ENCODE measurements at regions not wholly inside any gene's neighbourhood (a gene's known extent, or its start where the extent isn't known, plus 50 kb on each side); places are given as distances from the start of the nearest gene placed in this dataset.

GRCh38 chr5:18032744-18033143 is 398.5 kb downstream of the TAF11L14 start:
- intact Hi-C loops (cut with DNase I), result no loop called here
- WGBS, 4 donors, result 73 to 83% (median 79%) methylated on average over 4 of the region's 4 CpGs
- Histone ChIP-seq H3K4me1 (replicated peaks in 1 of 2) (no peaks in the 10 kb centered on the region), H3K4me3 (no peak overlapping the region), H3K27ac (no peak overlapping the region), H3K27me3 (no peaks in the 10 kb centered on the region), H3K36me3 (replicated peaks in 1 of 2) (no peaks in the 10 kb centered on the region), H3K9me3 (replicated peaks in 1 of 3) (no peaks in the 10 kb centered on the region)
- no peak for DNase-seq
- TF ChIP-seq POLR2A (IDR thresholded peaks at IDR 0.05), result no peak
- no peak for TF ChIP-seq CTCF (IDR thresholded peaks at IDR 0.05)

GRCh38 chr5:18036531-18036930 is 402.3 kb downstream of the TAF11L14 start:
- no peaks in the 10 kb centered on the region for H3K27me3 ChIP-seq
- H3K36me3 ChIP-seq (replicated peaks in 1 of 2), result no peaks in the 10 kb centered on the region
- no peak overlapping the region for H3K27ac ChIP-seq
- TF ChIP-seq CTCF (IDR thresholded peaks at IDR 0.05), result no peak
- TF ChIP-seq POLR2A (IDR thresholded peaks at IDR 0.05), result no peak
- no peaks in the 10 kb centered on the region for H3K9me3 ChIP-seq (replicated peaks in 1 of 3)
- DNase-seq, result no peak
- intact Hi-C loops (cut with DNase I), result no loop called here
- H3K4me3 ChIP-seq, result no peak overlapping the region
- 57 to 66% (median 63%) methylated on average over 2 of the region's 2 CpGs for WGBS, 4 donors
- H3K4me1 ChIP-seq (replicated peaks in 1 of 2), result no peaks in the 10 kb centered on the region

GRCh38 chr5:18037718-18038117 is 403.5 kb downstream of the TAF11L14 start:
- Histone ChIP-seq H3K4me3 (no peak overlapping the region), H3K36me3 (replicated peaks in 1 of 2) (no peaks in the 10 kb centered on the region), H3K27ac (no peak overlapping the region), H3K4me1 (replicated peaks in 1 of 2) (no peaks in the 10 kb centered on the region), H3K9me3 (replicated peaks in 1 of 3) (no peaks in the 10 kb centered on the region), H3K27me3 (no peaks in the 10 kb centered on the region)
- TF ChIP-seq POLR2A (IDR thresholded peaks at IDR 0.05), result no peak
- no peak for TF ChIP-seq CTCF (IDR thresholded peaks at IDR 0.05)
- intact Hi-C loops (cut with DNase I), result no loop called here
- WGBS, 4 donors, result 79 to 92% (median 86%) methylated on average over 2 of the region's 2 CpGs
- no peak for DNase-seq

- WGBS, 4 donors, result 40 to 63% (median 52%) methylated on average over 1 of the region's 1 CpG
- no peaks in the 10 kb centered on the region for H3K27me3 ChIP-seq
Observed at GRCh38 chr5:18043344-18043743, 409.1 kb downstream of the TAF11L14 start.

More at GRCh38 chr5:18043344-18043743, 409.1 kb downstream of the TAF11L14 start:
- H3K4me3 ChIP-seq, result no peak overlapping the region
- no peaks in the 10 kb centered on the region for H3K4me1 ChIP-seq (replicated peaks in 1 of 2)
- no peak for DNase-seq
- H3K36me3 ChIP-seq (replicated peaks in 1 of 2), result no peaks in the 10 kb centered on the region
- intact Hi-C loops (cut with DNase I), result no loop called here
- no peak overlapping the region for H3K27ac ChIP-seq
- no peak for TF ChIP-seq CTCF (IDR thresholded peaks at IDR 0.05)
- TF ChIP-seq POLR2A (IDR thresholded peaks at IDR 0.05), result no peak
- no peaks in the 10 kb centered on the region for H3K9me3 ChIP-seq (replicated peaks in 1 of 3)

Data from adrenal gland (tissue), 9 donors.